ENCODE measurements at regions not wholly inside any gene's neighbourhood (a gene's known extent, or its start where the extent isn't known, plus 50 kb on each side); places are given as distances from the start of the nearest gene placed in this dataset.

- no peak overlapping the region for H3K4ac ChIP-seq (ENCODE audit: low read depth, low read length)
- in situ Hi-C loops (cut with MboI; ENCODE audit: low sequenced_read_pairs) (no loop called here), intact Hi-C loops (cut with micrococcal nuclease) (no loop called here), dilution Hi-C loops (cut with HindIII; ENCODE audit: low sequenced_read_pairs, unreplicated experiment) (no loop called here)
- ATAC-seq (ENCODE audit: low read depth) (no peak), DNase-seq (no peak)
- TF ChIP-seq CHD1 (IDR thresholded peaks at IDR 0.05; ENCODE audit: low read depth, low read length) (no peak), CTCF (conservative IDR thresholded peaks at IDR 0.05; ENCODE audit: low read depth, low read length) (no peak), POLR2A (IDR thresholded peaks at IDR 0.05; ENCODE audit: low read depth, low read length) (no peak), ELK1 (IDR thresholded peaks at IDR 0.05; ENCODE audit: borderline replicate concordance, low read depth, low read length) (no peak)
- H3K27me3 ChIP-seq (ENCODE audit: control insufficient read depth, insufficient read depth, low read length), result peaks cover 20% of the 10 kb centered on the region
- H2AK5ac ChIP-seq (ENCODE audit: low read depth, low read length), result no peak overlapping the region
- H4K91ac ChIP-seq (ENCODE audit: insufficient read depth, low read depth, low read length), result no peak overlapping the region
- no peaks in the 10 kb centered on the region for H3K4me1 ChIP-seq (ENCODE audit: control insufficient read depth, insufficient read depth, low read length)
- ChIA-PET CTCF (interaction anchor here (1.0 kb wide), 1 partner anchor 9 kb away, joined by 3 read pairs; no protein-coding TSS in a partner anchor), POLR2A (ENCODE audit: unreplicated experiment) (no interaction called here)
- no peak overlapping the region for H2AFZ ChIP-seq (replicated peaks; ENCODE audit: low read length, poor library complexity)
- no TSS peak for BruUV-seq (replicated peaks)
- H3K27ac ChIP-seq (ENCODE audit: insufficient read depth, low read length), result no peak overlapping the region
- no peak overlapping the region for H3K9ac ChIP-seq (ENCODE audit: low read depth, low read length)
- H3K9me3 ChIP-seq (ENCODE audit: control insufficient read depth, insufficient read depth, low read length), result no peaks in the 10 kb centered on the region
- WGBS, 2 experiments (ENCODE audit: extremely low coverage in 2 of 2, insufficient read length in 1 of 2), result no CpG with 5 or more reads among the region's 1 CpG
- H3K14ac ChIP-seq (replicated peaks; ENCODE audit: low read depth, low read length), result no peak overlapping the region
- no peaks in the 10 kb centered on the region for H4K20me1 ChIP-seq (ENCODE audit: insufficient read depth, low read length)
- H3K4me3 ChIP-seq (ENCODE audit: insufficient read depth, low read depth, low read length), result no peak overlapping the region
- no peak overlapping the region for H4K8ac ChIP-seq (ENCODE audit: low read depth in 2 of 2, low read length in 2 of 2)
- no peak overlapping the region for H2BK15ac ChIP-seq (ENCODE audit: low read depth, low read length)
- no peak overlapping the region for H2BK120ac ChIP-seq (ENCODE audit: low read depth, low read length)
- H3K56ac ChIP-seq (ENCODE audit: extremely low read depth, insufficient read depth, low read length), result no peak overlapping the region
- no peak overlapping the region for H4K5ac ChIP-seq (ENCODE audit: low read depth, low read length)
- H3K18ac ChIP-seq (ENCODE audit: low read depth, low read length), result no peak overlapping the region
- H3K79me1 ChIP-seq (ENCODE audit: low read depth in 1 of 2, low read length in 2 of 2), result no peaks in the 10 kb centered on the region
- no peak overlapping the region for H2BK20ac ChIP-seq (ENCODE audit: low read depth, low read length)
- H3K36me3 ChIP-seq (ENCODE audit: control insufficient read depth, insufficient read depth, low read length), result no peaks in the 10 kb centered on the region
- H3K9me1 ChIP-seq (ENCODE audit: insufficient read depth, low read length), result no peaks in the 10 kb centered on the region
- H3K4me2 ChIP-seq (ENCODE audit: low read depth, low read length), result no peak overlapping the region
- no peak overlapping the region for H2BK5ac ChIP-seq (ENCODE audit: low read depth, low read length, poor library complexity, severe bottlenecking)
- H3K23ac ChIP-seq (ENCODE audit: low read depth, low read length), result no peak overlapping the region
- no peak overlapping the region for H2AK9ac ChIP-seq (replicated peaks; ENCODE audit: low read depth, low read length, poor library complexity)
These were observed 100.5 kb downstream of the RASSF10 start for GRCh38 chr11:13109616-13110015.

All from IMR-90 (cell line).